HFFc6 (cell line): ENCODE measurements at regions not wholly inside any gene's neighbourhood (a gene's known extent, or its start where the extent isn't known, plus 50 kb on each side); places are given as distances from the start of the nearest gene placed in this dataset.

Experiments
- DNase-seq: peaks from one replicate; pipeline ENCODE4 v3.0.0-alpha.2; 2018
- H3K27ac Mint-ChIP-seq: 2 replicates; pipeline ENCODE4 v1.8.0; 2020; ENCODE audit warnings: mild to moderate bottlenecking, mixed read lengths
- H3K27me3 Mint-ChIP-seq: 2 replicates; pipeline ENCODE4 v1.8.0; 2021; ENCODE audit warnings: mild to moderate bottlenecking, moderate library complexity, mixed read lengths; ENCODE audit not compliant: insufficient read depth
- H3K36me3 Mint-ChIP-seq: 2 replicates; pipeline ENCODE4 v1.8.0; 2021; ENCODE audit warnings: low read depth, mixed read lengths
- H3K4me1 Mint-ChIP-seq: 2 replicates; pipeline ENCODE4 v1.8.0; 2020; ENCODE audit warnings: low read depth, mixed read lengths
- H3K4me3 Mint-ChIP-seq: 2 replicates; pipeline ENCODE4 v1.8.0; 2020; ENCODE audit warnings: mild to moderate bottlenecking, moderate library complexity, mixed read lengths
- H3K9me3 Mint-ChIP-seq: 2 replicates; pipeline ENCODE4 v1.8.0; 2020; ENCODE audit warnings: mild to moderate bottlenecking, mixed read lengths
- CTCF ChIP-seq: fragments of 200-600 bp; sonication (generic); IDR thresholded peaks from 2 replicates; pipeline ENCODE4 v1.5.0; 2021; ENCODE audit warnings: antibody characterized with exemption, mild to moderate bottlenecking

DNA sequence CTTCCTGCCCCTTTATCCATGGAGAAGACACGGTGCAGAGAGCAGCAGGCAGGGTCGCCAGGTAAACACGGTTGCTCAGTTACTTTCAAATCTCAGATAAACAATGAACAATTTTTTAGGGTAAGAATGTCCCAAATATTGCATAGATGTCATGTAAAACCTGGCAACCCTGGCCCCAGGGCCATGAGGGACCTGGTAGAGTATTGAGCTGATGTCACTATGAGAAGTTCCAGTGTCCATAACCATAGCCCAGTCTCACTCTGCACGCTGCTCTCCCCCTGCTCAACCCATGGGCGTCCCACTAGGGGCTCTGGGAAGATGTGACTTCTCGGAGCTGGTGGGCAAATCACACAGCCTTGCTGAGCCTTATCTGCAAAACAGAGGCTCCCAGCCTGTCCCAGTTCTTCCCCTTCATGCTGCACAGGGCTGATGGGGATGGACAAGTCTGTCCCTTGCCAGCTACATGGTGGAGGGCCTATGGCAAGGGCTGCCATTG, 71.3 kb upstream of the TOP1 start:
- H3K4me3 Mint-ChIP-seq = no peak overlapping the region
- peaks cover 14% of the 10 kb centered on the region for H3K27me3 Mint-ChIP-seq
- no peak for DNase-seq
- peaks cover 8% of the 10 kb centered on the region for H3K9me3 Mint-ChIP-seq
- no peak overlapping the region for H3K27ac Mint-ChIP-seq
- peaks cover 4% of the 10 kb centered on the region; the same call in 1 of the 2 replicates for H3K36me3 Mint-ChIP-seq
- no peak for TF ChIP-seq CTCF
- H3K4me1 Mint-ChIP-seq = peaks cover 7% of the 10 kb centered on the region; the same call in 1 of the 2 replicates

DNA sequence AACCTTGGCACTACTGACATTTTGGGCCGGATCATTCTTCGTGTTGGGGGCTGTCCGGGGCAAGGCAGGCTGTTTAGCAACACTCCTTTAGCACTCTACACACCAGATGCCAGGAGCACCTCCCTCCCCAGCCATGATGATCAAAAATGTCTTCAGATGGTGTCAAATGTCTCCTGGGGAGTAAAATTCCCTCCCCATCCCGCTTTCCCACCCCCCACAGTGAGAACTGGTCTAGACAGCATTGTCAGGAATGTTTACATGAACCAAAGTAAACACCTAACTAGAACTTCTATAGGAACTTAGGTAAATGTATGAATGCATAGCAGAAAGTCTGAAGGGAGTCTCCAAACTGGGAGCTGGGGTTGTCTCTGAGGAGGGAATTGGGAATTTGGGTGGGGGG, 70.0 kb upstream of the TOP1 start:
- Mint-ChIP-seq H3K4me3 (no peak overlapping the region), H3K9me3 (peaks cover 8% of the 10 kb centered on the region), H3K36me3 (peaks cover 4% of the 10 kb centered on the region; the same call in 1 of the 2 replicates), H3K27me3 (peaks cover 14% of the 10 kb centered on the region), H3K4me1 (peaks cover 7% of the 10 kb centered on the region; the same call in 1 of the 2 replicates), H3K27ac (no peak overlapping the region)
- DNase-seq = no peak
- TF ChIP-seq CTCF = no peak

- TF ChIP-seq CTCF = no peak
- Mint-ChIP-seq H3K27me3 (peaks cover 14% of the 10 kb centered on the region), H3K4me1 (peaks cover 7% of the 10 kb centered on the region; the same call in 1 of the 2 replicates), H3K9me3 (no peaks in the 10 kb centered on the region), H3K36me3 (no peaks in the 10 kb centered on the region), H3K4me3 (no peak overlapping the region), H3K27ac (no peak overlapping the region)
- DNase-seq = no peak
Measured at GRCh38 chr20:40959325-40960092, 69.1 kb upstream of the TOP1 start.

DNA sequence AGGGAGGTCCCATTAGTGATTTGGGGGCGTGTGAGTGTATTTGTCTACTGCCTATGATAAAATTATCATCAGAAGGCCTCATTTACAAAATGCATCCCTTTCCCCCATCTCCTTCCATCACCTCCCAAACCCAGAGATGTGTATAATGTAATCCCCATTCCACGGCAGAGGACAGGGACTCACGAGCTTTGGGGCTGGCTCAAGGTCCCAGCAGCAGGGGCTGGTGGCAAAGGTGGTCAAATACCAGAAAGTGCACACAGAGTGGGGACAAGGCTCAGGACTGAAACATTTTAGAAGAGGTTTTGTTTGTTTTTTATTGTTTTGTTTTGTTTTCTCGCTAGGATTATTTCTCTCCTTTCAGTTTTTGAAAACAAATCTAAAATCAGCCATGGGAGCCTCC, 68.5 kb upstream of the TOP1 start:
- Mint-ChIP-seq H3K27me3 (peaks cover 14% of the 10 kb centered on the region), H3K27ac (no peak overlapping the region), H3K4me1 (peaks cover 7% of the 10 kb centered on the region; the same call in 1 of the 2 replicates), H3K36me3 (no peaks in the 10 kb centered on the region), H3K4me3 (no peak overlapping the region), H3K9me3 (no peaks in the 10 kb centered on the region)
- DNase-seq = no peak
- no peak for TF ChIP-seq CTCF

DNA sequence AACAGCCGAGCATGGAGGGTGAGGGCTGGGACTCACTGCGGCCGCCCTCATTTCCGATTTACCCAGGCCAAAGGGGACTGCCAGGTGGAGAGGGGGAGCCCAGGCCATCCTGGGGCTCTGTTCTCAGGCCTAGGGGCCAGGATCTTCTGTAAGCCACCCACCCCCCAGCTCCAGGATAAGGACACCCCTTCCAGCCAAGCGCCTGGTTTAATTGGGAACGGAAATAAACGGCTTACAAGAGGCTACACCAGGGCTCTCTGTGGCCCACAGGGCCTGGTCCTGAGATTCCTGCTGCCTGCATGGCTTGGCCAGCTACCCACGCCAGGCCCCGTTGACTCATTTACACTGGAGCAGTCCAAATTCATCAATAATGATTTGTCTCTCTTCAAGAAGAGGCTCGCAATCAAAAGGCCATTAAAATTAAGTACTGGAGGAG, 68.1 kb upstream of the TOP1 start:
- no peak for TF ChIP-seq CTCF
- Mint-ChIP-seq H3K27ac (no peak overlapping the region), H3K9me3 (no peaks in the 10 kb centered on the region), H3K4me3 (no peak overlapping the region), H3K27me3 (peaks cover 18% of the 10 kb centered on the region), H3K36me3 (no peaks in the 10 kb centered on the region), H3K4me1 (peaks cover 7% of the 10 kb centered on the region; the same call in 1 of the 2 replicates)
- DNase-seq = no peak
